ENCODE measurements at regions not wholly inside any gene's neighbourhood (a gene's known extent, or its start where the extent isn't known, plus 50 kb on each side); places are given as distances from the start of the nearest gene placed in this dataset.

DNA sequence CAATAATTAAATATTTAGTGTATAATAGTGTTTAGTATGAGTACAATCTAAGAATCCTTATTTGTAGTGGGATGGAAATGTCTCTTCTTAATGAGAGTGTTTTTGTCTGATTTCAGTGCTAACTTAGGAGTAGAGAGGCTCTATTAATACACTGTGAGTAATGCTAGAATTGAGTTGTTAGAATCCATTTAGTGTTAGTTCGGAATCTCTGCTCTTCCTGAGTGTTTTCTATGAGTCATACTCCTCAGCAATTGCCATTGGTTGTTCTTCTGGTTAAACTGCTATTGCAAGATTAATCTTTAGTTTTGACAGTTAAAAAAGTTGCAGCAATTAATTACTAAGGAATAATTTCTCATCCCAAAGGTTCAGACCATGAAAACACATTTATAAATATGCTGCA is 828.6 kb upstream of the POU3F3 start:
- TF ChIP-seq, protein P1, sequence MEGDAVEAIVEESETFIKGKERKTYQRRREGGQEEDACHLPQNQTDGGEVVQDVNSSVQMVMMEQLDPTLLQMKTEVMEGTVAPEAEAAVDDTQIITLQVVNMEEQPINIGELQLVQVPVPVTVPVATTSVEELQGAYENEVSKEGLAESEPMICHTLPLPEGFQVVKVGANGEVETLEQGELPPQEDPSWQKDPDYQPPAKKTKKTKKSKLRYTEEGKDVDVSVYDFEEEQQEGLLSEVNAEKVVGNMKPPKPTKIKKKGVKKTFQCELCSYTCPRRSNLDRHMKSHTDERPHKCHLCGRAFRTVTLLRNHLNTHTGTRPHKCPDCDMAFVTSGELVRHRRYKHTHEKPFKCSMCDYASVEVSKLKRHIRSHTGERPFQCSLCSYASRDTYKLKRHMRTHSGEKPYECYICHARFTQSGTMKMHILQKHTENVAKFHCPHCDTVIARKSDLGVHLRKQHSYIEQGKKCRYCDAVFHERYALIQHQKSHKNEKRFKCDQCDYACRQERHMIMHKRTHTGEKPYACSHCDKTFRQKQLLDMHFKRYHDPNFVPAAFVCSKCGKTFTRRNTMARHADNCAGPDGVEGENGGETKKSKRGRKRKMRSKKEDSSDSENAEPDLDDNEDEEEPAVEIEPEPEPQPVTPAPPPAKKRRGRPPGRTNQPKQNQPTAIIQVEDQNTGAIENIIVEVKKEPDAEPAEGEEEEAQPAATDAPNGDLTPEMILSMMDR (IDR thresholded peaks at IDR 0.05; ENCODE audit: extremely low read depth, insufficient read depth, missing control alignments): no peak
- in situ Hi-C loops (cut with MboI; ENCODE audit: low pct_unique_long_range_greater_than_20kb, low sequenced_read_pairs, unreplicated experiment): no loop called here
- no peak for DNase-seq (ENCODE audit: low spot score)

- in situ Hi-C loops (cut with MboI; ENCODE audit: low pct_unique_long_range_greater_than_20kb, low sequenced_read_pairs, unreplicated experiment): no loop called here
- no peak for DNase-seq (ENCODE audit: low spot score)
- TF ChIP-seq, protein P1 (IDR thresholded peaks at IDR 0.05; ENCODE audit: extremely low read depth, insufficient read depth, missing control alignments): no peak
These were observed 827.2 kb upstream of the POU3F3 start for GRCh38 chr2:104026725-104027124.

DNA sequence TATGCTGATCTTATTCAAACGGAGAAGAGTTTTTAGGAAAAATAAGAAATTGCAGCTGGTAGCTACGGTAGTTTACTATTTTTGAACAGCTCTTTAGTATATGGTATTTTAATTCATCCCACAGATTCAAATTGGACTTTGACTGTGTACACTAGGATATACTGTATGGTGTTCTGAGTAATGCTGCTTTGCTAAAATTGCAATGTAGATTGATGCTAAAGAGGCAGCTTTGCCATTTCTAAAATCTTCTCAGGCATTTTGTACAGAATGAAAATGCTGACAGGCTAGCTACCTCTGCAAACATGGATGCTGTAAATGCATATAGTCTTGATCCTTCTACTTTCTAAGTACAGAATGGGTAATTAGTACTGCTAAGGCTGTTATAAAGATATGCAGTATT is 826.6 kb upstream of the POU3F3 start:
- in situ Hi-C loops (cut with MboI; ENCODE audit: low pct_unique_long_range_greater_than_20kb, low sequenced_read_pairs, unreplicated experiment): no loop called here
- TF ChIP-seq, protein P1 (IDR thresholded peaks at IDR 0.05; ENCODE audit: extremely low read depth, insufficient read depth, missing control alignments): no peak
- DNase-seq (ENCODE audit: low spot score): no peak

DNA sequence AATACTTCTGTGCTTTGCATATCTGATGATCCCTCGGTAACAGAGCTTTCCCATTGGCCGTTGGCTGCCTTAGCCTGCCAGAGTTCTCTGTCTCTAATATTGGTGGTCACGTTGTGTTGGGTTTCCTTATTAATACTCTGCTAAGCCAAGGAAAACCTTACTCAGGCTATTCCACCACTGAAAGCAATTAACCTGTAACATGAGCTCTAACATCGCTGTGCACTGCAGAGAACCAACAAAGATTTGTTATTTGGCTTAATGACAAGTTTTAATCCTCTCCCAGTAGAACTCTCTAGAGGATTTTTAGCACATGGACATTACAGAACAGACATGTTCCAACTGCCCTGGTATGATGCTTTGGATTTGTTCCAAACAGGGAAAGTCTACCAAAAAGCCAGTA is 825.9 kb upstream of the POU3F3 start:
- TF ChIP-seq, protein P1 (IDR thresholded peaks at IDR 0.05; ENCODE audit: extremely low read depth, insufficient read depth, missing control alignments): no peak
- in situ Hi-C loops (cut with MboI; ENCODE audit: low pct_unique_long_range_greater_than_20kb, low sequenced_read_pairs, unreplicated experiment): no loop called here

DNA sequence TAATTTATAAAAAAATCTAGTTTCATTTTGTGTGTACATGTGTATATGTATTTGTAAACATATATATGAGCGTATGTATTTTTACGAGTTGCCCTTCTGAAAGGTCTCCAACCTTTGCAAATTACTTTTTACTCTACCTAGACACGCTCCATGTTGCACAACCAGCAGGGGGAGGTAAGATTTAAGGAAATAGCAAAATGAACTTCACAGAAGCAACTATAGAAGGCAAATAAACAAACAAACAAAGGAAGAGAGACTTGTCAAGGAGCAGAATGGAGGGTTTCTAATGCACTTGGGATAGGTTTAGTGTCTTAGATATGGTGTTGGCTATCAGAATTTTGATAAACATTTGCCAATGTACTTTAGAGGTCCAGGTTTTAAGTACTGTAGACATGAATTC is 820.5 kb upstream of the POU3F3 start:
- DNase-seq (ENCODE audit: low spot score): no peak
- TF ChIP-seq, protein P1 (IDR thresholded peaks at IDR 0.05; ENCODE audit: extremely low read depth, insufficient read depth, missing control alignments): peak; percentile 48
- in situ Hi-C loops (cut with MboI; ENCODE audit: low pct_unique_long_range_greater_than_20kb, low sequenced_read_pairs, unreplicated experiment): no loop called here

More for the DNA sequence above, 825.9 kb upstream of the POU3F3 start:
- no peak for DNase-seq (ENCODE audit: low spot score)

DNA sequence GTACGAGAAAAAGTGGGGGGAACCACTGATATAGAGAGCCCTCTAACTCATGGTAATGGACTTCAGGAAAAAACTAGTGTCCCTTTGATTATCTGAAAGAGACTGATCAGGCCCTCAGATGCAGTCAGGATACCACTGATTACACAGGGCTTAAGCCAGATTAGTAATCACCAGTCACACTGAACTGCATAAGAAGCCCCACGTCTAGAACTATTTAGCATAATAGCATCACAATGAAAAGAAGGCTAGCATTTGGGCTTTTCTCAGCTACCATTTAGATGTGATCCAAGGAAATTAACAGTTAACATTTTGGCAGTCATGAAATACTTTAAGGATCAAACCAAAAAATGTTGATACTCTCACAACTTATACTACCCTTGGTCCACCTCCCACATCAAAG is 813.1 kb upstream of the POU3F3 start:
- in situ Hi-C loops (cut with MboI; ENCODE audit: low pct_unique_long_range_greater_than_20kb, low sequenced_read_pairs, unreplicated experiment): no loop called here
- TF ChIP-seq, protein P1 (IDR thresholded peaks at IDR 0.05; ENCODE audit: extremely low read depth, insufficient read depth, missing control alignments): no peak
- no peak for DNase-seq (ENCODE audit: low spot score)

DNA sequence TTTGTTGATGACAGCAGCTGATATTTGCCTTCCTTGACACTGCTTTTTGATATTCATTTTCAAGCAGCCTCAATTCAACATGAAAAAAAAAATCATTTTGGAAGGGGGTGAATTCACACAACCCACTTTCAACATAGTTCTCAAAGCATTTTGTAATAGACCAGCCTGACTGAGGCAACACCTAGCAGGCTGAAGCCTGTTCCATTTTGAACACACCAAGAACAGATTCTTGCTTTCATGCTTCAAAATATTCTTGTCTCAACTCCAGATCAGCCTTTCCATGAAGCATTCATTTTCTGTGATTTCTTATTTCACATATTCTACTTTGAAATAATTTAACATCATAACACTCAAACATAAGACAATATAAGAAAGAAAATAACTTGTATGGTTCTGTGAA is 812.6 kb upstream of the POU3F3 start:
- DNase-seq (ENCODE audit: low spot score): no peak
- in situ Hi-C loops (cut with MboI; ENCODE audit: low pct_unique_long_range_greater_than_20kb, low sequenced_read_pairs, unreplicated experiment): no loop called here
- TF ChIP-seq, protein P1 (IDR thresholded peaks at IDR 0.05; ENCODE audit: extremely low read depth, insufficient read depth, missing control alignments): no peak
